ENCODE measurements at regions not wholly inside any gene's neighbourhood (a gene's known extent, or its start where the extent isn't known, plus 50 kb on each side); places are given as distances from the start of the nearest gene placed in this dataset.

GRCh38 chr11:31881825-31882224, 70.7 kb upstream of the PAX6 start:
- no peak for TF ChIP-seq CTCF (conservative IDR thresholded peaks at IDR 0.05; ENCODE audit: low read depth, low read length)
- TF ChIP-seq EZH2 (IDR thresholded peaks at IDR 0.05; ENCODE audit: borderline replicate concordance, low read depth, low read length, poor library complexity, severe bottlenecking): no peak

Measured in A673 (cell line).